ENCODE measurements at regions not wholly inside any gene's neighbourhood (a gene's known extent, or its start where the extent isn't known, plus 50 kb on each side); places are given as distances from the start of the nearest gene placed in this dataset.
"Not testable (repeated sequence)": the region's sequence is repeated elsewhere in the genome, so short reads cannot be mapped to it uniquely, and the experiment has no call there.

DNA sequence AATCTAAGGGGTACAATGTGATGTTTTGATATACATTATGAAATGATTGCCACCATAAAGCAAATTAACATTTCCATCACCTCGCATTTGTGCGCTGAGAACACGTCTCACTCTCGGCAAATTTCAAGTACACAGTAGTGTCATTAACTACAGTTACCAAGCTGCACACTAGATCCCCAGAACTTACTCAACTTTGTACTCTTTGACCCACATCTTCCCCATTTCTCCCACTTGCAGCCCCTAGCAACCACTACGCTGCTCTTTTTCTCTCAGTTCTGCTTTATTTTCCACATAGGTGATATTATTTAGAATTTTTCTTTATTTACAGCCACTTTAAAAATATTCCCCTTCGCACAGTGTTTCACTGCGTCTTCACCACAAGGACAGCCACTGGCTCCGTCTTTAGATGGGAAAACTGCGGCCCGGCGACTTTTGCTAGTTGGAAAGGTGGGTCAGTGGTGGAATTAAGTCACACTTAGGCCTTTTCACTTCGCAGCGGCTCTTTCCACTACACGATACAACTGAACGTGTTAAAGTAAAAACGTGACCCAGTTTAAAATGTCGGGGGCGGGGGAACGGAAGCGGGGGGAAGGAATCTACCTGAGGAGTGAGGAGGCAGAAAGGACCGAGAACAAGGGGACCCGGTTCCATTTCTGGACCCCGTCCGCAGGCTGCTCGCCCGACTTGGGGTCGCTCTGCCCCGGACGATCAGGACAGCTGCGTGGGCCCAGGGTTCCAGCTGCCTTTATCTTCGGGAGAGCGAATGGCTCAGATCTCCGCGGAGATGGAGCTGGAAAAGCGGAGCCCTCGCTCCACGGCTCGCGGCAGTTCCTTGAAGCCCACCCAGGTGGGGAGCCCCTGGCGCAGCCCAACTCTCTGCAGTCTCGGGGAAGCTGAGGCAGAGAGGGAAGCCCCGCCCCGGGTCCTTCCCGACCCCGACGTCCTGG lies 486.1 kb downstream of the UQCRFS1 start:
- DNase-seq: no peak

DNA sequence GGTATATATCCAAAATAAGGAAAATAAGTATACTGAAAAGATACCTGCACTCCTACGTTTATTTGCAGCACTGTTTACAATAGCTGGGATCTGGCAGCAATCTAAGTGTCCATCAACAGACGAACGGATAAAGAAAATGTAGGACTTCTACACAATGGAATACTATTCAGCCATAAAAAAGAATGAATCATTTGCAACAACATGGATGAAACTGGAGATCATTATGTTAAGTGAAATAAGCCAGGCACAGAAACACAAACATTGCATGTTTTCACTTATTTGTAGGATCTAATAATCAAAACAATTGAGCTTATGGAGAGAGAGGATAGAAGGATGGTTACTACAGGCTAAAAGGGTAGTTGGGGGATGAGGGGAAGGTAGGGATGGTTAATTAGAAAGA lies 494.0 kb downstream of the UQCRFS1 start:
- DNase-seq: no peak

GRCh38 chr19:28715157-28715556 lies 497.8 kb downstream of the UQCRFS1 start:
- DNase-seq: no peak

GRCh38 chr19:28711411-28711810 lies 501.5 kb downstream of the UQCRFS1 start:
- no peak for DNase-seq

- DNase-seq: no peak
These were observed 502.7 kb downstream of the UQCRFS1 start for GRCh38 chr19:28710278-28710677.

- no peak for DNase-seq
These were observed 506.3 kb downstream of the UQCRFS1 start for GRCh38 chr19:28706693-28707092.

DNA sequence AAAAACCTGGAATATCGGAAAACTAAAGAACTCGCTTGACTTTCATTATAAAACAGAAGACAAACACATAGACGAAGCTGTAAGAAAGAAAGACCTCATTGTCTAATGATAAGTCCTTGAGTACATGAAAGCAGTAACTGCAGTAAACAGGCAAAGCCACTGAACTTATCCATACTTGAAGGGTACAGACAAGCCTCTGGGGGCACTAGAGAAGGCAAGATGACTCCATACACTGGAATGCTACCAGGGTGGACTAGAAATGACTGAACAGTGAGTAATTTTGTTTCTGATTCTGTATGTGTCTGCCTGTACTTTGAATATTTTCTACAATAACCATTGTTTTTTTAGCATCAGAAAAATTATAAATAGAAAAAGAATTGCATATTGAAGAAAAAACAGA lies 507.9 kb downstream of the UQCRFS1 start:
- peak; percentile 90 for DNase-seq

DNA sequence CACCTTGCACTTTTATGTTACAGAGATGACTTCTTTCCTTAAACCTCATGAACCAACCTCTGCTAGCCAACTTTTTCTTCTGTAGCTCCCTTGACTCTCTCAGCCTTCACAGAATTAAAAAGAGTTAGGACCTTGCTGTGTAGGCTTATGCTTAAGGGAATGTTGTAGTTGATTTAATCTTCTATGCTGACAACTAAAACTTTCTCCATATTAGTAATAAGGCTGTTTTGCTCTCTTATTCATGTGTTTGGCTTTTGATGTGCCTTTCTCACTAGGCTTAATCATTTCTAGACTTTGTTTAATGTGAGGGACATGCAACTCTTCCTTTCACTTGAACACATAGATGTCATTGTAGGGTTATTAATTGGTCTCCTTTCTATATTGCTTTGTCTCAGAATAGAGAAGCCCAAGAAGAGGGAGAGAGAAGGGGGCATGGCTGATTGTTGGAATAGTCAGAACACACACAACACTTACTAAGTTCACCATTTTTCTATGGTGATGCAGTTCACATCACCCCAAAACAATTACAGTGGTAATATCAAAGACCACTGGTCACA lies 509.5 kb downstream of the UQCRFS1 start:
- no peak for DNase-seq

- DNase-seq: no peak
These were observed 511.5 kb downstream of the UQCRFS1 start for GRCh38 chr19:28701491-28701890.

DNA sequence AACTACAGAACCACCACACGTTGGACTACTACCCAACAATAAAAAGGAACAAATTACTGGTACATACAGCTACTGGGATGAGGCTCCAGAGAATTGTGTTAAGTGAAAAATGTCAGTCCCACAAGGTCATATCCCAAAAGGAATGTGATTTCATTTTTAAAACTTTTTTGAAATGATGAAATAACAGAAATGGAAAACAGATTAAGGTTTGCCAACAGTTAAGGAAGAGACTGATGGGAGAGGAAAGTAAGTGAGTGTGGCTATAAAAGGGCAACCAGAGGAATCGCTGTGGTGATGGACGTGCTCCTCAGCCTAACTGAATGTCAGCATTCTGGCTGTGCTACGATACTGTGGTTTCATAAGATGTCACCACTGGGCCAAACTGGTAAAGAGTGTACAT lies 512.8 kb downstream of the UQCRFS1 start:
- DNase-seq: no peak

DNA sequence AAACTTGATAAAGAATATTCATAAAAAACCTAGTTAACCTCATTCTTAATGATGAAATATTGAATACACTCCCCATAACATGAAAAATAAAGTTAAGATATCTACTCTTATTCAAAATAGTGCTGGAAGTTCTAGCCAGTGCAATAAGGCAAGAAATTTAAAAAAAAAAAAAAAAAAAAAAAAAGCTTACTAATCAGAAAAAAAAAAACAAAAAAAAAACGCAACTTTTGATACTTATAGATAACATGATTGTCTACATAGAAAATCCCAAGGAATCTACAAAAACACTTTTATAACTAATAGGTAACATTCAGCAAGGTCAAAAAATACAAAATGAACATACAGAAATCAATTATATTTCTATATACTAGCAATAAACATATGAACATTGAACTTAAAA lies 515.6 kb downstream of the UQCRFS1 start:
- DNase-seq: no peak

DNA sequence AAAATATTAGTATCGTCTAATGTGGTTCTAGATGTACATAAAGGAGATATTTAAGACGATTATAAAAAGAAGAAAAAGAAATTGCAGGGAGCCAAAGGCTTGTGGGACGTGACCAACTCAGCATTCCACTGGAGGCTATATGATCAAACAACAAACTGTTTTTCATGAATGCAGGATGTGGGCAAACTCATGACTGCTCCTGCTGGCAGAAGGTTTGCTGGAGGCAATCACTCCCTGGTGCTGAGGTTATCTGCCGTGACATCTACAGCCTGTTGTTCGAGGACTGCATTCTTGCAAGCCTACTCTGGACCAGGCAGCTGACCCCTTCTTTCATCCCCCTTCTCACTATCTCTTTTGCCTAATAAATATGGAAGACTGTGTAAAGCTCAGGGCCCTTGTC lies 518.1 kb downstream of the UQCRFS1 start:
- DNase-seq: peak; percentile 92

DNA sequence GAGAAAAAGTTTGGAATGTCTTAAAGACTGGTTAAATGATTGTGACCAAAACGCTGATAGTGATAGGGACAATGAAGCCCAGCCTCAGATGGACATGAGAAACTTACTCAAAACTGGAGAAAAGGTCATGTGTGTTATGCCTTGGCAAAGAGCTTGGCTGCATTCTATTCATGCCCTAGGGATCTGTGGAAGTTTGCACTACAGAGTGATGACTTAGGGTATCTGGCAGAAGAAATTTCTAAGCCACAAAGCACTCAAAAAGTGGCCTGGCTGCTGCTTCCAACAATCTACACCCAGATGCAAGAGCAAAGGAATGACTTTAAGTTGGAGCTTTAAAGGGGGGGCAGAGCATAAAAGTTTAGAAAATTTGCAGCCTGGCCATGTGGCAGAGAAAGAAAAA lies 521.3 kb downstream of the UQCRFS1 start:
- DNase-seq: no peak

- not testable (repeated sequence) for DNase-seq
These were observed 523.5 kb downstream of the UQCRFS1 start for GRCh38 chr19:28689464-28689863.

- DNase-seq: no peak
These were observed 525.7 kb downstream of the UQCRFS1 start for GRCh38 chr19:28687296-28687695.

GRCh38 chr19:28686756-28687155 lies 526.2 kb downstream of the UQCRFS1 start:
- DNase-seq: no peak

GRCh38 chr19:28685802-28686201 lies 527.1 kb downstream of the UQCRFS1 start:
- DNase-seq: no peak

DNA sequence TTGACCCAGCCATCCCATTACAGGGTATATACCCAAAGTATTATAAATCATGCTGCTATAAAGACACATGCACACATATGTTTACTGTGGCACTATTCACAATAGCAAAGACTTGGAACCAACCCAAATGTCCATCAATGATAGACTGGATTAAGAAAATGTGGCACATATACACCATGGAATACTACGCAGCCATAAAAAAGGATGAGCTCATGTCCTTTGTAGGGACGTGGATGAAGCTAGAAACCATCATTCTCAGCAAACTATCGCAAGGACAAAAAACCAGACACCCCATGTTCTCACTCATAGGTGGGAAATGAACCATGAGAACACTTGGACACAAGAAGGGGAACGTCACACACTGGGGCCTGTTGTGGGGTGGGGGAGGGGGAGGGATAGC lies 527.9 kb downstream of the UQCRFS1 start:
- not testable (repeated sequence) for DNase-seq

DNA sequence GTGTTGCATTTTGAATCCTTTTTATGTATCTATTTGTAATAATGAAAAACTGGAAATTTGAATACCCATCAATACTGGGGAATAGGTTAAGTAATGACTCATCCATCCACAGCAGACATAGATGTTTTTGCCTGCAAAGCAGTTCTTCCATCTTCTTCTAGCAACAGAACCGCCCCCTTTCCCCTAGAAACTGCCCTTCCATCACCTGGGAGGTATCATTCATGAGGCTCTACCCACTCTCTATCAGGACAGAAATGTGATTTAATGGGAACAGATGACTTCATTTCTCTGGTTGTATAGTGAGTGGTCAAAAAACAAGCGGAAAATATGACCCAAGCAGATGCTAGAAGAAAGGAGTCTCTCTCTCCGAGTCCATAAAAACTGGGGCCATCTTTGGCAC lies 532.8 kb downstream of the UQCRFS1 start:
- DNase-seq: no peak

GRCh38 chr19:28670836-28671235 lies 542.1 kb downstream of the UQCRFS1 start:
- no peak for DNase-seq

GRCh38 chr19:28669804-28670203 lies 543.1 kb downstream of the UQCRFS1 start:
- DNase-seq: no peak

DNA sequence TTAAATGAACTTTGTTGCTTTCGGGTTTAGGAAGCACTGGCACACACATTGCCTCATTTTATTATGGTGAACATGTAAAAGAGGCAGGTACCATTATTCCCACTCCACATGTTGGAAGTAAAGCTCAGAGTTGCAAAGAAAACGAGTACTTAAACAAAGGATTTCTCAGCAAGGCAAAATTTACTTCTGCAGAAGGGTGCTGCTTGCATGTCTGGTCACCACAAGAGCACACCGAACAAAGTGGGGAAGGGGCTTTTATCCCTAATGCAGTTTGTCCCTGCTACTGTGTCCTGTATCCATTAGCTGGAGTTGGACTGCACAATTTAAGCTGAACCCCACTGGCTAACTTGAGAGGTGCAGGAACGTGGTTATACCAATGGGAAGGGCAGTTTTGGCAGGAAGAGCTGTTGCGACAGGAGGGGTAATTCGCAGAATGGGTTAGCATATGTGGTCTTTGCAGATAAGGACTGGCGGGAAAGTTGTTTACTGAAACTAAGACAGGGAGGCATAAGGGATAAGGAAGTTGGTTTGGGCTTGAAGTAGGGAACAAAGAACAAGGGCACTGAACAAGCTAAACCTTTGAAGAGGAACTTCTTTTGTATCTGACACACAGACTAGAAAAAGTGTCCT lies 545.5 kb downstream of the UQCRFS1 start:
- no peak for DNase-seq

- no peak for DNase-seq
These were observed 547.2 kb downstream of the UQCRFS1 start for GRCh38 chr19:28665748-28666147.

DNA sequence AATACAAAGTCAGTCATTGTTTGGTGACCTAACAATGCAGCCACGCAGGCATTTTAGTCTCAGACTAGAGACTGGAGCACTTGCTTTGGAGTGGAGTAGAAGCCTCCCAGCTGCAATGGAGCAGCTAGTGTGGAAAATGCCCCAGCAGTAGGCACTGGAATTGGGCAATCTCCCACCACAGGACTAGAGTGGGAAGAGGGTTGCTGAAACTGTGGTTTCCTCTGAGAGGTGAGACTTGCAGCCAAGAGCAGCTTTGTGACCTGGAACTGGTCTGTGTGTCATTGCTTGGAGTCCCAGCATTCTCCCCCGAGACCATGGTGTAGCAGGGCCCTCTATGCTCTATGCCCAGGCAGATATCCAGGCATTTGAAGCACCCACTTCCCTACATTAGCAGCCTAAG lies 556.3 kb downstream of the UQCRFS1 start:
- DNase-seq: no peak
